Gastrocnemius medialis (tissue), 4 donors: ENCODE measurements at regions not wholly inside any gene's neighbourhood (a gene's known extent, or its start where the extent isn't known, plus 50 kb on each side); places are given as distances from the start of the nearest gene placed in this dataset.

Source experiments
- CTCF ChIP-seq, 5 experiments: fragments of 450-650 bp in 3 of 5; fragments of 200-600 bp in 2 of 5; sonication (generic) in 2 of 5; IDR thresholded peaks in 4 of 5; conservative IDR thresholded peaks in 1 of 5; 1 replicate in 4 of 5; 2 replicates in 1 of 5; pipeline ENCODE4 v1.5.1; 2016 to 2019; ENCODE audit warnings: antibody characterized with exemption in 5 of 5, mild to moderate bottlenecking in 3 of 5, moderate library complexity in 3 of 5
- POLR2A ChIP-seq, 2 donors: fragments of 450-650 bp; IDR thresholded peaks; one replicate each; pipeline ENCODE4 v1.6.1; 2017; ENCODE audit warnings: antibody characterized with exemption in 2 of 2, mild to moderate bottlenecking in 2 of 2, moderate library complexity in 2 of 2

- TF ChIP-seq CTCF (IDR thresholded peaks at IDR 0.05 in 4 of 5, conservative IDR thresholded peaks at IDR 0.05 in 1 of 5) (no peak), POLR2A (IDR thresholded peaks at IDR 0.05) (no peak)
Observed at GRCh38 chr22:48088926-48089536, 1326.6 kb downstream of the TBC1D22A start.
